Activated gamma-delta T cell treated with anti-CD3 and anti-CD28 coated beads, Interleukin-2, amount 50 U/mL, for 16 hours (primary cell): ENCODE measurements at regions not wholly inside any gene's neighbourhood (a gene's known extent, or its start where the extent isn't known, plus 50 kb on each side); places are given as distances from the start of the nearest gene placed in this dataset.

Experiments used
- DNase-seq: peaks from one replicate; pipeline ENCODE4 v3.0.0-alpha.2; 2020; ENCODE audit warnings: low read depth

GRCh38 chr14:106850913-106851825 lies 1324.8 kb downstream of the TMEM121 start:
- no peak for DNase-seq

DNA sequence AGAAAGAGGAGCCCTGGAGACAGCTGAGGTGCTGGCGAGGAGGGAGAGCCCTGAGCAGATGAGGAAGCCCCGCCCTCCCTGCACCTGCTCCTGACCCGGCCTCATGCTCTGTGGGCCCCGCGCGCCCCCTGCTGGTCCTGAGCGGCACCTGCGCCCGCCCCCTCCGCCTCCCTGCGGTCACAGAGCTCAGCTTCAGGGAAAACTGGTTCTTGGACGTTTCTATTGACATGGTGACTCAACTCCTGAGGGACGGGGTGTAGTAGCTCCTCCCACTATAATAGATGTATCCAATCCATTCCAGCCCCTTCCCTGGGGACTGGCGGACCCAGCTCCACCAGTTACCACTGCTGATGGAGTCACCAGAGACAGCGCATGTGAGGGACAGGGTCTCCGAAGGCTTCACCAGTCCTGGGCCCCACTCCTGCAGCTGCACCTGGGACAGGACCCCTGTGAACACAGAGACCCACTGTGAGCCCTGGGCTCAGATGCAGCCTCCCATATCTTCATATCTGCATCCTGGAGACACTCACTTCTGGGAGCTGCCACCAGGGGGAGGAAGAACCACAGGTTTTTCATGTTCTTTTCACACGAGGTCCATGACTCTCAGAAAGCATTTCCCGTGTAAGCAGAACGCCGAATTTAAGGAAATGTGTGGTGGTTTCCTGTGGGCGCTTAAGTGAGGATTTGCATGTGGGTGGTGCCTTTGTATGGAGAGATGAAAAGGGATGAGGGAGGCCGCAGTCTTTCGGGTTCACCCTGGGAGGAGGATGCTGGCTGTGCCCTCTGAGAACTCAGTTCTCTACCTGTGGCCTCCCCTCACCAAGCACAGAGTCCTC lies 1346.4 kb downstream of the TMEM121 start:
- DNase-seq = peak; percentile 79

DNA sequence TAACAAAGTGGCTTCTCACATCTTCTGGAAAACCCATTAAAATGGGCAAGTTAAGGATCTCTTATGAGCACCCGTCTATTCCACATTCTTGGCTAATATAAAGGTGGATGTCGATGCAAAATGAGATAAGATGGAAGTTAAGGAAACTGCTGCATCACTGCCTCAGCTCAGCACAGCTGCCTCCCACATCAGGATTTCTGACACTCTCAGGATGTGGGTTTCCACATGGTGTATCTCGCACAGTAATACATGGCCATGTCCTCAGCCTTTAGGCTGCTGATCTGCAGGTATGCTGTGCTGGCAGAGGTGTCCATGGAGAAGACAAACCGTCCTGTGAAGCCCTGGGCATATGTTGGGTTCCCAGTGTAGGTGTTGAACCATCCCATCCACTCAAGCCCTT lies 1348.0 kb downstream of the TMEM121 start:
- DNase-seq = no peak

DNA sequence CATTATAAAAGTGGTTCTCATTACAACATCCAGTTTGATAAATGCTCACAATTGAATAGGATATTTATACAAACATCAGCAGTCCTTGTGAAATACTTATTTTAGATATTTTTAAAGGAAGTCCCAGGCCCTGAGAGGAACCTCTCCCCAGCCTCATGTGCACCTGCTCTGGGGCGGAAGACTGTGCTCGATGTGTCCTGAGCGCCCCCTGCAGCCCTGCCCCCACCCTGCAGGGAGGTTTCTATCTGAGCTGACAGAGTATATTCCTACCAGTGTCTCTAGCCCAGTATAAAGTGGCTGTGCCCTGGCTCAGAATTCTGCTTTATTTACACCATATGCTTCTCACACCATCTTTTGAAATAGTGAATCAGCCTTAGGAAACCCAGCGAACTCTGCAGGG lies 1349.1 kb downstream of the TMEM121 start:
- no peak for DNase-seq

DNA sequence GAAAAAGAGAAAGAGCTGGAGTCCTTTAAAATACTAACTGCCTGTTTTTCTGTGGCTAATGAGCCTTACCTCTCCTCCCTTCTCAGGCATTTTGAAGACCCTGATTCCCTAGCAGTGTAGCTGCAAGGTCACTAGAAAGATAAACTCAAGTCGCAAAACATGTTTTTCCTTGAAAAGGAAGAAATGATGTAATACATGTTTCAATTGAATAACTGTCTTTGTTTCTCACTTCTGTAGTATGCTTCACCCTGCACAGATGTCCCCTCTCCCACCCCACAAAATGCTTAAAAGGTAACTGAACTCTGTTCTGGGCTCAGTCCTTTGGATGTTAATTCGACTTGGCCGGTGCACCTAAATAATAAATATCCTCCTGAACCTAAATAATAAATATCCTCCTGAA lies 1350.3 kb downstream of the TMEM121 start:
- DNase-seq = no peak

DNA sequence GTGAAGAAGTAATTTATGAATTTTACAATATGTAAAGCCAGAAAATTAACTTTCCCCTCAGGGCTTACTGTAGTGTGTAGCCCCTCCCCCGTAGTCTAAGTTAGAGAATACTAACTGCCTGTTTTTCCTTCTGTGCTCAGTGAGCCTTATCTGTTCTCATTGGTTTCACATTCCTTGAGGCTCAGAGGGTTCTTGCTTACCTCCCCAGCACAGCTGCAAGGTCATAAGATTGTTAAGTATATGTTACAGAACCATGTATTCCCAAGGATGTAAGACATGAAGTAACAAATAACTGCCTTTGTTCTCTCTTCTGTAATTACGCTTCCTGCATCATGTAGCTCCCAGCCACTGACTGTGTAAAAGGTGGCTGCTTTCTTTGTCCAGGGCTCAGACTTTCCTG lies 1351.1 kb downstream of the TMEM121 start:
- no peak for DNase-seq

GRCh38 chr14:106879241-106879640 lies 1352.9 kb downstream of the TMEM121 start:
- peak; percentile 24 for DNase-seq

GRCh38 chr14:106883218-106883692 lies 1356.9 kb downstream of the TMEM121 start:
- DNase-seq = no peak
